ENCODE measurements at regions not wholly inside any gene's neighbourhood (a gene's known extent, or its start where the extent isn't known, plus 50 kb on each side); places are given as distances from the start of the nearest gene placed in this dataset.

GRCh38 chr4:24321616-24322015 lies 262.7 kb downstream of the DHX15 start:
- DNase-seq (ENCODE audit: low spot score), result no peak
- Mint-ChIP-seq H3K4me1 (ENCODE audit: unreplicated experiment) (no peaks in the 10 kb centered on the region), H3K36me3 (ENCODE audit: low read depth, unreplicated experiment) (no peaks in the 10 kb centered on the region), H3K4me3 (ENCODE audit: unreplicated experiment) (no peak overlapping the region), H3K9me3 (ENCODE audit: unreplicated experiment) (no peaks in the 10 kb centered on the region), H3K27ac (ENCODE audit: unreplicated experiment) (no peak overlapping the region), H3K27me3 (ENCODE audit: unreplicated experiment) (no peaks in the 10 kb centered on the region)
- TF ChIP-seq CTCF (IDR thresholded peaks at IDR 0.05; ENCODE audit: unreplicated experiment), result no peak

GRCh38 chr4:24321131-24321530 lies 263.2 kb downstream of the DHX15 start:
- Mint-ChIP-seq H3K27ac (ENCODE audit: unreplicated experiment) (no peak overlapping the region), H3K4me3 (ENCODE audit: unreplicated experiment) (no peak overlapping the region), H3K9me3 (ENCODE audit: unreplicated experiment) (no peaks in the 10 kb centered on the region), H3K27me3 (ENCODE audit: unreplicated experiment) (no peaks in the 10 kb centered on the region), H3K4me1 (ENCODE audit: unreplicated experiment) (no peaks in the 10 kb centered on the region), H3K36me3 (ENCODE audit: low read depth, unreplicated experiment) (no peaks in the 10 kb centered on the region)
- TF ChIP-seq CTCF (IDR thresholded peaks at IDR 0.05; ENCODE audit: unreplicated experiment), result no peak
- DNase-seq (ENCODE audit: low spot score), result no peak

- Mint-ChIP-seq H3K9me3 (ENCODE audit: unreplicated experiment) (no peaks in the 10 kb centered on the region), H3K36me3 (ENCODE audit: low read depth, unreplicated experiment) (no peaks in the 10 kb centered on the region), H3K27me3 (ENCODE audit: unreplicated experiment) (no peaks in the 10 kb centered on the region), H3K4me1 (ENCODE audit: unreplicated experiment) (no peaks in the 10 kb centered on the region), H3K4me3 (ENCODE audit: unreplicated experiment) (no peak overlapping the region), H3K27ac (ENCODE audit: unreplicated experiment) (no peak overlapping the region)
- TF ChIP-seq CTCF (IDR thresholded peaks at IDR 0.05; ENCODE audit: unreplicated experiment), result no peak
- DNase-seq (ENCODE audit: low spot score), result no peak
These were observed 265.0 kb downstream of the DHX15 start for GRCh38 chr4:24319387-24319786.

- H3K27ac Mint-ChIP-seq (ENCODE audit: unreplicated experiment), result no peak overlapping the region
- no peak overlapping the region for H3K4me3 Mint-ChIP-seq (ENCODE audit: unreplicated experiment)
- H3K27me3 Mint-ChIP-seq (ENCODE audit: unreplicated experiment), result no peaks in the 10 kb centered on the region
- no peak for TF ChIP-seq CTCF (IDR thresholded peaks at IDR 0.05; ENCODE audit: unreplicated experiment)
- H3K36me3 Mint-ChIP-seq (ENCODE audit: low read depth, unreplicated experiment), result no peaks in the 10 kb centered on the region
- DNase-seq (ENCODE audit: low spot score), result no peak
- no peaks in the 10 kb centered on the region for H3K9me3 Mint-ChIP-seq (ENCODE audit: unreplicated experiment)
- H3K4me1 Mint-ChIP-seq (ENCODE audit: unreplicated experiment), result no peaks in the 10 kb centered on the region
These were observed 269.3 kb downstream of the DHX15 start for GRCh38 chr4:24315056-24315455.

- DNase-seq (ENCODE audit: low spot score), result no peak
- Mint-ChIP-seq H3K4me3 (ENCODE audit: unreplicated experiment) (no peak overlapping the region), H3K36me3 (ENCODE audit: low read depth, unreplicated experiment) (no peaks in the 10 kb centered on the region), H3K4me1 (ENCODE audit: unreplicated experiment) (no peaks in the 10 kb centered on the region), H3K27ac (ENCODE audit: unreplicated experiment) (no peak overlapping the region), H3K9me3 (ENCODE audit: unreplicated experiment) (no peaks in the 10 kb centered on the region), H3K27me3 (ENCODE audit: unreplicated experiment) (no peaks in the 10 kb centered on the region)
- TF ChIP-seq CTCF (IDR thresholded peaks at IDR 0.05; ENCODE audit: unreplicated experiment), result no peak
These were observed 272.0 kb downstream of the DHX15 start for GRCh38 chr4:24312261-24312913.
